Inflammatory macrophage treated with lipopolysaccharide for 1 hour (primary cell): ENCODE measurements at regions not wholly inside any gene's neighbourhood (a gene's known extent, or its start where the extent isn't known, plus 50 kb on each side); places are given as distances from the start of the nearest gene placed in this dataset.

ENCODE experiments used
- DNase-seq, 2 donors: peaks; one replicate each; pipeline ENCODE4 v3.0.0-alpha.2; 2020 to 2022

GRCh38 chr16:50866806-50867205 lies 124.9 kb downstream of the CYLD start:
- no peak for DNase-seq

GRCh38 chr16:50864386-50864785 lies 122.5 kb downstream of the CYLD start:
- DNase-seq, result no peak

GRCh38 chr16:50863644-50864144 lies 121.8 kb downstream of the CYLD start:
- DNase-seq, result no peak

GRCh38 chr16:50862818-50863643 lies 121.1 kb downstream of the CYLD start:
- DNase-seq, result no peak

GRCh38 chr16:50861970-50862411 lies 120.1 kb downstream of the CYLD start:
- DNase-seq, result no peak

DNA sequence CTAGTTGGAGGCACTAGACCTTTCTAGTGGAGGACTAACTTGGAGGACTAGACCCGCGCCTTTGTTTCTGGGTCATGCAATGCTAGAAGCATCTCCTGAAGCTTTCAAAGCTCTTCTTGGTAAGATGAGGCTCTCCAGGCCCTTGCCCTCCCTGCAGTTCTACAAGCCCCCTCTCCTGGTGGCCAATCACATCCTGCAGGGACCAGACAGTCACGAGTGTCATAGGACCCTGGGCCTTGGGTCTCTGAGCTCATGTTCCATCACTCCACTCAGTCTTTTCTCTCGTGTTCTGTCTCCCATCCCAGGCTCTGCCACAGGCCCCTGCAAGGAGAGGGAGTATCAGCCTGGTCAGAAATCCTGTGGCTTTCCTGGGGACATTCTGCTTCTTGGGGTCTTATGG lies 119.6 kb downstream of the CYLD start:
- no peak for DNase-seq

DNA sequence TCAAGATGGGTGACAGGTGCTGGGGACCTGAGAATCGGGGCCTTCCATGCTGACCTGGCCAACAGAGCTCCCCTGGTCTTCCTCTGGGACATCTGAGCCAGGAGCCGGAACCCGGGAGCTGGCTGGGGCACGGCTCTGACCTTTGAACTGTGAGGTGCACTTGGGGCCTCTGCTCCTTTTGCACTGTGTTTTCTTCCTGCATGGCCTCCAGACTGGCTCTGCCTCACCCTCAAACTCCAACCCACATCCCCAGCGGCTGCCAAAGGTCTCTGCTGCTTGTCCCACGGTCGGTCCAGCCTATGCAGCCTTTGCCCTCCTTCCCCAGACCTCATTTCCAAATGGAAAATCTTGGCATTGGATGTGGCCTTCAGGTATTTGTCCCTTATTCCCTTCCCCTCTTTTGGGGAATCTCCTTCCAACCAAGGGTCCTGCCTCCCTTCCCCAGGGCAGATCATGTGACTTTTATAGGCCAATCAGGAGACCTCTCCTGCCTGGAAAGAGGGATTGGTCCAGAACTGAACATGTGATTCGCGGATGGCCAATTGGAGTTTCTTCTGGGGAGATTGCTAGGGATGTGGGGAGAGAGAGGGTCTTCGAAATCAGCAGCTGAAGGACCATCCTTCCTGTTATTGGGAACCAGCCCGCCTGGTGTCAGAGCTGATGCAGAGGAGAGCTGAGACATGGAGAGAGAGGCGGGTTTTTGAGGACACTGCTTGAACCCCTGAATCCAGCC lies 117.9 kb downstream of the CYLD start:
- DNase-seq, result no peak

DNA sequence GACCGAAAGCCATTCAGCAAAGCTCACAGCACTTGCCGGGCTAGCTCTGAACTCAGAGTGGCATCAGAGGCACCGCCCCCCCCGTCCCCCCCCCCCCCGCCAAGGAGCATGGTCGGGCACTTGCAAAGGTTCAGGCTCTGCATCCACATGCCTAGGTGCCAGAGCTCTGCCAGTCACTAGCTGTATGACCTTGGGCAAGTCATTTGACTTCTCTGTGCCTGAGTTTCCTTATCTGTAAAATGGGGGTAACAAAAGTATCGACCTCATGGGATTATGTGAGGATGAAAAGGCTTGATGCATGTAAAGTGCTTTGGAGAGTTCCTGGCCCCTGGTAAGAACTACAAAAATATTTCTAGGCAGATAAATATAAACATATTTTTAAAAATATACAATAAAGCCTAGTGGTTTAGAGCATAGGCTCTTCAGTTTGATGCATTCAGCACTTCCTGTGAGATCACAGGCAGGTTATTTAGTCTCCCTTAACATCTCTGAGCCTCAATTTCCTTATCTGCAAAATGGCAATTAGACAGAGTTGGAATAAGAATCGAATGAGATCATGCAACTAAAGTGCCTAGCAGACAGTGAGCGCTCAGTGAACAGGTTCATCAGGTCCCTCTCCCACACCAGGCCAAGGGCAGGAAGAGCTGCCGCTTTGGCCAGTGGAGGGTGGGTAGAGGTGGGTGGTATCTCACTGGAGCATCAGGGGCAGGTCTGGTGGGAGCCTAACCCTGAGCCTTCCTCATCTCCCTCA lies 117.2 kb downstream of the CYLD start:
- no peak for DNase-seq

DNA sequence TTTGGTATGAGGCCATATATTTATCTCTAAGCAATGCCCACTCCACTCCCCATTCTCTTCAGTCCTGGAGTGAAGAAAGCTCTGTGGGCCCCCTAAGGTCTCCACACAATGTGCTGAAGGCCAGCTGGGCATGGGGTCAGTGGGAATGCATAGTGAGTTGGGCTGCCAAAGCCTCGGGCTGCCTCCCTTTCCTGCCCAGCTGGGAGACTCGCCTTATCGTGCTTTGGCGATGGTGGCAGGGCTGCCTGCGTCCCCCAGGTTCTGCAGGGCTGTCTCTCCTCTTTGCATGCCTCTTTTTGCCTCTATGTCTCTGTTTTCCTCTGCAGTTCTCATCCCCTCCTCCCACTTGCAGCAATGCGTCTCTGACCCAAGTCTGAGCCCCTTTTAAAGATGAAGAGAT lies 116.5 kb downstream of the CYLD start:
- DNase-seq, result no peak

- no peak for DNase-seq
These were observed 116.0 kb downstream of the CYLD start for GRCh38 chr16:50857881-50858280.

DNA sequence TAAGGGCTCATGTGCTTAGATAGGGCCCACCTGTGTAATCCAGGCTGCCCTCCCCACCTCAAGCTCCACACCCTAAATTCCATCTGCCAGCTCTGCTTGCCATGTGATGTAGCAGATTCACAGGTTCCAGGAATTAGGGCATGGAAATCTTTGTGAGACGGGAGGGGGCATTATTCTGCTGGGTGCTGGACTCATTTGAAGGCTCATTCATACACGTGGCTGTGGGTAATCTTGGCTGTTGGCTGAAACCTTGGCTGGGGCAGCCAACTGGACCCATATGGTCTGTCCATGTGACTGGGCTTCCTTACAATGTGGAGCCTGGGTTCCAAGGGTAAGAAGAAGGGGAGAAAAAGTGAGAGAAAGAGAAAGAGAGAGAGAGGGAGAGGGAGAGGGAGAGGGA lies 115.1 kb downstream of the CYLD start:
- no peak for DNase-seq

- DNase-seq, result no peak
These were observed 111.4 kb downstream of the CYLD start for GRCh38 chr16:50853329-50853728.
